ENCODE measurements at regions not wholly inside any gene's neighbourhood (a gene's known extent, or its start where the extent isn't known, plus 50 kb on each side); places are given as distances from the start of the nearest gene placed in this dataset.

GRCh38 chr10:94075506-94075905, 81.8 kb downstream of the PLCE1 start:
- TF ChIP-seq POLR2A (IDR thresholded peaks at IDR 0.05): no peak
- TF ChIP-seq CTCF (IDR thresholded peaks at IDR 0.05): no peak

All from right lobe of liver (tissue), 4 donors.